ENCODE measurements at regions not wholly inside any gene's neighbourhood (a gene's known extent, or its start where the extent isn't known, plus 50 kb on each side); places are given as distances from the start of the nearest gene placed in this dataset.
"Not testable (repeated sequence)": the region's sequence is repeated elsewhere in the genome, so short reads cannot be mapped to it uniquely, and the experiment has no call there.

GRCh38 chr10:60508037-60508436 is 118.4 kb upstream of the ANK3 start:
- no peak for DNase-seq

GRCh38 chr10:60502621-60503020 is 112.9 kb upstream of the ANK3 start:
- DNase-seq, result no peak

- DNase-seq, result no peak
These were observed 109.3 kb upstream of the ANK3 start for GRCh38 chr10:60498985-60499384.

GRCh38 chr10:60497364-60497763 is 107.7 kb upstream of the ANK3 start:
- no peak for DNase-seq

- DNase-seq, result no peak
These were observed 106.5 kb upstream of the ANK3 start for GRCh38 chr10:60496181-60496580.

- DNase-seq, result no peak
These were observed 105.8 kb upstream of the ANK3 start for GRCh38 chr10:60495338-60496055.

GRCh38 chr10:60494774-60495173 is 105.1 kb upstream of the ANK3 start:
- DNase-seq, result no peak

- no peak for DNase-seq
These were observed 101.5 kb upstream of the ANK3 start for GRCh38 chr10:60491162-60491561.

GRCh38 chr10:60490013-60490412 is 100.3 kb upstream of the ANK3 start:
- DNase-seq, result no peak

- DNase-seq, result no peak
These were observed 98.5 kb upstream of the ANK3 start for GRCh38 chr10:60488111-60488669.

- DNase-seq, result no peak
These were observed 97.9 kb upstream of the ANK3 start for GRCh38 chr10:60487543-60487942.

GRCh38 chr10:60485025-60485424 is 95.3 kb upstream of the ANK3 start:
- no peak for DNase-seq

GRCh38 chr10:60480865-60481563 is 91.3 kb upstream of the ANK3 start:
- DNase-seq, result no peak

- no peak for DNase-seq
These were observed 89.8 kb upstream of the ANK3 start for GRCh38 chr10:60479305-60480020.

- no peak for DNase-seq
These were observed 86.8 kb upstream of the ANK3 start for GRCh38 chr10:60476451-60476850.

- no peak for DNase-seq
These were observed 83.9 kb upstream of the ANK3 start for GRCh38 chr10:60473557-60473956.

GRCh38 chr10:60470091-60470490 is 80.4 kb upstream of the ANK3 start:
- no peak for DNase-seq

GRCh38 chr10:60469147-60469546 is 79.5 kb upstream of the ANK3 start:
- not testable (repeated sequence) for DNase-seq

- DNase-seq, result no peak
These were observed 77.5 kb upstream of the ANK3 start for GRCh38 chr10:60467202-60467546.

GRCh38 chr10:60466267-60467201 is 76.9 kb upstream of the ANK3 start:
- DNase-seq, result no peak

- DNase-seq, result no peak
These were observed 76.1 kb upstream of the ANK3 start for GRCh38 chr10:60465801-60466200.

GRCh38 chr10:60464659-60465058 is 75.0 kb upstream of the ANK3 start:
- DNase-seq, result no peak

GRCh38 chr10:60463746-60464145 is 74.1 kb upstream of the ANK3 start:
- no peak for DNase-seq
